Mucosa of descending colon (tissue), 3 donors: ENCODE measurements at regions not wholly inside any gene's neighbourhood (a gene's known extent, or its start where the extent isn't known, plus 50 kb on each side); places are given as distances from the start of the nearest gene placed in this dataset.

Experiments used
- ATAC-seq: fragments of 200-7000 bp; cut with Tn5 transposase; one replicate; pipeline ENCODE4 v1.9.1; 2020; ENCODE audit warnings: mild to moderate bottlenecking, moderate library complexity
- DNase-seq, 3 donors: peaks; one replicate each; pipeline ENCODE4 v3.0.0-alpha.2; 2020
- H3K36me3 ChIP-seq: fragments of 200-600 bp; one replicate; pipeline ENCODE4 v1.8.0; 2021; ENCODE audit warnings: low read depth, mild to moderate bottlenecking
- H3K4me1 ChIP-seq: fragments of 200-600 bp; one replicate; pipeline ENCODE4 v1.8.0; 2021; ENCODE audit warnings: low read depth, mild to moderate bottlenecking
- H3K4me3 ChIP-seq: fragments of 200-600 bp; one replicate; pipeline ENCODE4 v1.8.0; 2021; ENCODE audit warnings: mild to moderate bottlenecking
- H3K9me3 ChIP-seq: fragments of 200-600 bp; one replicate; pipeline ENCODE4 v1.8.0; 2021; ENCODE audit warnings: mild to moderate bottlenecking
- CTCF ChIP-seq: fragments of 200-600 bp; IDR thresholded peaks from one replicate; pipeline ENCODE4 v1.8.0; 2022; ENCODE audit warnings: antibody characterized with exemption, mild to moderate bottlenecking
- intact Hi-C, 2 donors: fragments of 100-400 bp; cut with DNase I in 1 of 2; cut with micrococcal nuclease in 1 of 2; formaldehyde crosslinking; loops; one replicate each; pipeline versions ENCODE4 v1.11.0 to v1.11.1; 2022; cut with DNase I, micrococcal nuclease
- donor health status: DM: no; HTN: no; CAD: no; lungs with moderate emphysema.
- donor health status: DM: no; HTN: no; CAD: no.
- donor health status: DM: no; HTN: yes; CAD: no.

- Histone ChIP-seq H3K36me3 (no peaks in the 10 kb centered on the region), H3K9me3 (no peaks in the 10 kb centered on the region), H3K4me1 (peaks cover 17% of the 10 kb centered on the region), H3K4me3 (no peak overlapping the region)
- no peak for DNase-seq
- no peak for ATAC-seq
- intact Hi-C loops: no loop called here
- no peak for TF ChIP-seq CTCF
These were observed 260.6 kb upstream of the NECTIN3 start for GRCh38 chr3:110811050-110811449.

GRCh38 chr3:110813541-110813940 lies 258.1 kb upstream of the NECTIN3 start:
- H3K36me3 ChIP-seq: no peaks in the 10 kb centered on the region
- ATAC-seq: no peak
- H3K9me3 ChIP-seq: no peaks in the 10 kb centered on the region
- no peak overlapping the region for H3K4me3 ChIP-seq
- no peak for DNase-seq
- TF ChIP-seq CTCF: no peak
- intact Hi-C loops: no loop called here
- H3K4me1 ChIP-seq: peaks cover 17% of the 10 kb centered on the region

- no peak overlapping the region for H3K4me3 ChIP-seq
- peak in 1 of 3 donors; percentile 7 for DNase-seq
- H3K4me1 ChIP-seq: peaks cover 17% of the 10 kb centered on the region
- ATAC-seq: peak; percentile 96
- H3K36me3 ChIP-seq: no peaks in the 10 kb centered on the region
- no peaks in the 10 kb centered on the region for H3K9me3 ChIP-seq
- intact Hi-C loops: no loop called here
- TF ChIP-seq CTCF: no peak
These were observed 257.2 kb upstream of the NECTIN3 start for GRCh38 chr3:110814170-110815007.

GRCh38 chr3:110815008-110815583 lies 256.5 kb upstream of the NECTIN3 start:
- H3K4me1 ChIP-seq: peaks cover 17% of the 10 kb centered on the region
- no peaks in the 10 kb centered on the region for H3K9me3 ChIP-seq
- ATAC-seq: no peak
- intact Hi-C loops: no loop called here
- TF ChIP-seq CTCF: no peak
- no peaks in the 10 kb centered on the region for H3K36me3 ChIP-seq
- no peak for DNase-seq
- no peak overlapping the region for H3K4me3 ChIP-seq

DNA sequence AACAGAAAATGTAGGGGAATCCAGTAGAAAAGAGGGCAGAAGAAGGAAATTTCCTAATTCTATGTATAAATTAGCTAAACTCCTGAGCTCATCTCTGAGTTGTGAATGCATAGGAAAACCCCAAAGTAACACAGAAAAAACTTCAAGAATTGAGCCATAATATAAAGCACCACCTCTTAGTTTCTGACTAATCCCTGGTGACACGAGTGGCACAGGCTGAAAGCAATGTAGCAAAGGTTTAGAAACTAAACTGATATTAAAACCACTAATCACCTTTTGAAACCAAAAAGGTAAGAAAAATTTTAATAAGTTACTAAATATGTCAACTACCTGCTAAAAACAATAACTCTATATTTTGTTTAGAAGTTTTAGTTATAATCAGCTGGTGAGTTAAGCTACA lies 255.6 kb upstream of the NECTIN3 start:
- intact Hi-C loops: no loop called here
- Histone ChIP-seq H3K9me3 (no peaks in the 10 kb centered on the region), H3K36me3 (no peaks in the 10 kb centered on the region), H3K4me3 (no peak overlapping the region), H3K4me1 (peaks cover 17% of the 10 kb centered on the region)
- DNase-seq: no peak
- ATAC-seq: no peak
- TF ChIP-seq CTCF: no peak
